ENCODE measurements at regions not wholly inside any gene's neighbourhood (a gene's known extent, or its start where the extent isn't known, plus 50 kb on each side); places are given as distances from the start of the nearest gene placed in this dataset.

GRCh38 chr4:71230271-71231128 is 108.3 kb upstream of the SLC4A4 start:
- ATAC-seq (peak; percentile 10; the same call in 1 of the 2 replicates), DNase-seq (ENCODE audit: low spot score) (no peak)
- TF ChIP-seq ZNF232 (CRISPR knock-in tag; IDR thresholded peaks at IDR 0.05), result no peak
- TF ChIP-seq, protein P1, sequence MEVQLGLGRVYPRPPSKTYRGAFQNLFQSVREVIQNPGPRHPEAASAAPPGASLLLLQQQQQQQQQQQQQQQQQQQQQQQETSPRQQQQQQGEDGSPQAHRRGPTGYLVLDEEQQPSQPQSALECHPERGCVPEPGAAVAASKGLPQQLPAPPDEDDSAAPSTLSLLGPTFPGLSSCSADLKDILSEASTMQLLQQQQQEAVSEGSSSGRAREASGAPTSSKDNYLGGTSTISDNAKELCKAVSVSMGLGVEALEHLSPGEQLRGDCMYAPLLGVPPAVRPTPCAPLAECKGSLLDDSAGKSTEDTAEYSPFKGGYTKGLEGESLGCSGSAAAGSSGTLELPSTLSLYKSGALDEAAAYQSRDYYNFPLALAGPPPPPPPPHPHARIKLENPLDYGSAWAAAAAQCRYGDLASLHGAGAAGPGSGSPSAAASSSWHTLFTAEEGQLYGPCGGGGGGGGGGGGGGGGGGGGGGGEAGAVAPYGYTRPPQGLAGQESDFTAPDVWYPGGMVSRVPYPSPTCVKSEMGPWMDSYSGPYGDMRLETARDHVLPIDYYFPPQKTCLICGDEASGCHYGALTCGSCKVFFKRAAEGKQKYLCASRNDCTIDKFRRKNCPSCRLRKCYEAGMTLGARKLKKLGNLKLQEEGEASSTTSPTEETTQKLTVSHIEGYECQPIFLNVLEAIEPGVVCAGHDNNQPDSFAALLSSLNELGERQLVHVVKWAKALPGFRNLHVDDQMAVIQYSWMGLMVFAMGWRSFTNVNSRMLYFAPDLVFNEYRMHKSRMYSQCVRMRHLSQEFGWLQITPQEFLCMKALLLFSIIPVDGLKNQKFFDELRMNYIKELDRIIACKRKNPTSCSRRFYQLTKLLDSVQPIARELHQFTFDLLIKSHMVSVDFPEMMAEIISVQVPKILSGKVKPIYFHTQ (CRISPR knock-in tag; IDR thresholded peaks at IDR 0.05), result no peak
- 0 out of 2 replicates have a peak, but pooled peaks have one; percentile 4 for TF ChIP-seq CTCF (IDR thresholded peaks at IDR 0.05)
- Mint-ChIP-seq H3K36me3 (no peaks in the 10 kb centered on the region), H3K27me3 (ENCODE audit: low read depth) (no peaks in the 10 kb centered on the region), H3K4me3 (no peak overlapping the region), H3K27ac (no peak overlapping the region), H3K4me1 (peaks cover 26% of the 10 kb centered on the region), H3K9me3 (no peaks in the 10 kb centered on the region)
- CTCF ChIA-PET, result interaction anchor here (0.5 to 1.9 kb wide), 10 partner anchors 25 to 491 kb away, joined by 3 to 11 read pairs (median 4); no protein-coding TSS in a partner anchor
- POLR2A ChIA-PET, result interaction anchor here (0.6 kb wide), 1 partner anchor 535 kb away, joined by 3 read pairs; no protein-coding TSS in a partner anchor

DNA sequence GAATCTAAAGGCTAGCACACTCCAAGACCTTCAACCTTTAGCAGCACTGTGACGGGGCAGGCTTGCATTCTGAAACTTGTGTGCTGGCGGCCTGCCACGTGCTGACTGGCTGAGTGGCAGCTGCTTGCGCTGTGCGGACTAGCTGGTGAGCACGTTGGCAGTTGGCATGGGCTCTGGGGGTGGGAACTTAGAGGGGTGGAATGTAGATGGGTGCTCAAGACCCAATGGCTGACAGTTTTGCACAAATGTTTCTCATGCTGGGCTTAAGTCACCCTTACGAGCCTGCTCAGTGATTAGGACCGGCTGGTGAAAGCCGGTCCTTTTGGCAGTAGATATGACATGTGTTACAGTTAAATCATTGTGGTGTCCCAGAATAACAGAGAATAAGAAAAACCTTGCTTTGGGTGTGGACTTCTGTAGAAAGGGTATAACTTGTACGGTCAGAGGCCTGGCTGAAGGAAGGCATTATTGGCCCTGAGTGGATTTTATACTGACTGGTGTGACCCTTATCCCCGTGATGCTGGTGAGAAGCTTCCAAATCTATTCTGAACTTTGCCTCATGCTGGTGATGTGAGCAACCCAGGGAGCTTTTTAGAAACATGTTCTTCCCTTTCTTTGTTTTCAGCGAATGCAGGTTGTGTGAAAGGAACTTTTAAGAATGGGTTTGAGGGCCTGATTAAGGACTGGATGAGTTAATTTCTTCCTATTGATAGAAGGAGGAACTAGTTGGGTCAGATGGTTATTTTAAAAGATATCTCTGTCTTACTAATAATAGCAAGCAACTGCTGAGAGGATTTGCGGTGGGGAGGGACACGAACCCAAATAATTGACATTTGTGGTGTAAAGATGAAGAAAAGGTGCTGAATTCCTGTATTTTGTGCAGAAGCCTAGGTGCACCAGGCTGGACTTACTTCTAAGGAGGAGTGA is 107.4 kb upstream of the SLC4A4 start:
- Mint-ChIP-seq H3K4me1 (peaks cover 28% of the 10 kb centered on the region), H3K27ac (no peak overlapping the region), H3K4me3 (no peak overlapping the region), H3K27me3 (ENCODE audit: low read depth) (no peaks in the 10 kb centered on the region), H3K36me3 (no peaks in the 10 kb centered on the region), H3K9me3 (no peaks in the 10 kb centered on the region)
- ChIA-PET POLR2A (no interaction called here), CTCF (interaction anchor here (0.5 to 1.9 kb wide), 3 partner anchors 87 to 492 kb away, joined by 3 to 6 read pairs (median 5); no protein-coding TSS in a partner anchor)
- no peak for TF ChIP-seq FOXJ3 (CRISPR knock-in tag; IDR thresholded peaks at IDR 0.05; ENCODE audit: borderline replicate concordance)
- no peak for TF ChIP-seq CREM (CRISPR knock-in tag; IDR thresholded peaks at IDR 0.05)
- no peak for TF ChIP-seq TEAD4 (CRISPR knock-in tag; IDR thresholded peaks at IDR 0.05)
- no peak for TF ChIP-seq GTF2I (CRISPR knock-in tag; conservative IDR thresholded peaks at IDR 0.05)
- no peak for TF ChIP-seq NR3C1 (CRISPR knock-in tag; conservative IDR thresholded peaks at IDR 0.05; ENCODE audit: low read depth)
- TF ChIP-seq ZNF138 (CRISPR knock-in tag; conservative IDR thresholded peaks at IDR 0.05), result no peak
- TF ChIP-seq OVOL2 (CRISPR knock-in tag; IDR thresholded peaks at IDR 0.05; ENCODE audit: borderline replicate concordance), result no peak
- DNase-seq (ENCODE audit: low spot score) (no peak), ATAC-seq (peak; percentile 43)

- Mint-ChIP-seq H3K36me3 (no peaks in the 10 kb centered on the region), H3K4me3 (no peak overlapping the region), H3K9me3 (no peaks in the 10 kb centered on the region), H3K4me1 (peaks cover 28% of the 10 kb centered on the region), H3K27ac (no peak overlapping the region), H3K27me3 (ENCODE audit: low read depth) (no peaks in the 10 kb centered on the region)
- DNase-seq (ENCODE audit: low spot score) (no peak), ATAC-seq (no peak)
- POLR2A ChIA-PET, result no interaction called here
- CTCF ChIA-PET, result interaction anchor here (1.3 kb wide), 1 partner anchor 39 kb away, joined by 3 read pairs; no protein-coding TSS in a partner anchor
- TF ChIP-seq ZBTB21 (CRISPR knock-in tag; IDR thresholded peaks at IDR 0.05; ENCODE audit: borderline replicate concordance) (no peak), ATF2 (CRISPR knock-in tag; IDR thresholded peaks at IDR 0.05; ENCODE audit: borderline replicate concordance, low read depth) (no peak), EMX1 (CRISPR knock-in tag; IDR thresholded peaks at IDR 0.05) (no peak), NR1H2 (CRISPR knock-in tag; IDR thresholded peaks at IDR 0.05) (no peak), GABPB1 (CRISPR knock-in tag; IDR thresholded peaks at IDR 0.05) (no peak), ZSCAN18 (CRISPR knock-in tag; IDR thresholded peaks at IDR 0.05) (no peak)
- TF ChIP-seq, protein P2, sequence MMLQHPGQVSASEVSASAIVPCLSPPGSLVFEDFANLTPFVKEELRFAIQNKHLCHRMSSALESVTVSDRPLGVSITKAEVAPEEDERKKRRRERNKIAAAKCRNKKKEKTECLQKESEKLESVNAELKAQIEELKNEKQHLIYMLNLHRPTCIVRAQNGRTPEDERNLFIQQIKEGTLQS (CRISPR knock-in tag; conservative IDR thresholded peaks at IDR 0.05), result no peak
Measured at GRCh38 chr4:71232056-71232430, 106.8 kb upstream of the SLC4A4 start.
